HG02870 (cell line): ENCODE measurements at regions not wholly inside any gene's neighbourhood (a gene's known extent, or its start where the extent isn't known, plus 50 kb on each side); places are given as distances from the start of the nearest gene placed in this dataset.

Experiments
- ATAC-seq: cut with Tn5 transposase; IDR thresholded peaks from one replicate; pipeline ENCODE4 v1.9.1; 2021; ENCODE audit warnings: mild to moderate bottlenecking, moderate library complexity; ENCODE audit not compliant: unreplicated experiment

GRCh38 chr9:10961883-10962282 is 349.1 kb upstream of the PTPRD start:
- no peak for ATAC-seq

DNA sequence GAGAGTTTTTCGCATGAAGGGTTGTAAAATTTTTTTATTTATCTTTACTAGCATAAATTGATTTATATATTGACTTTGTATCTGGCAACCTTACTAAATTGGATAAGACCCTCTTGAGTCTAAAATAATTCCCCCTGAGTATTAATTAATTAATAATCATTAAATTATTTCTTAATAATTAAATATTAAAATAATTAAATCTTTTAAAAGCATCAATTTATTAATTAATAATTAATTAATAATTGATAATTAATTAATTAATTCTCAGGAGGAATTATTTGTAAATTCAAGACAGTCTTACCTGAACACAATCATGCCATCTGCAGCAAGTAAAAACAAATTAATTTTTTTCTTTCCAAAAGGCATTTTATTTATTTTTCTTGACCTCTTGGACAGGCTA is 370.4 kb upstream of the PTPRD start:
- no peak for ATAC-seq

DNA sequence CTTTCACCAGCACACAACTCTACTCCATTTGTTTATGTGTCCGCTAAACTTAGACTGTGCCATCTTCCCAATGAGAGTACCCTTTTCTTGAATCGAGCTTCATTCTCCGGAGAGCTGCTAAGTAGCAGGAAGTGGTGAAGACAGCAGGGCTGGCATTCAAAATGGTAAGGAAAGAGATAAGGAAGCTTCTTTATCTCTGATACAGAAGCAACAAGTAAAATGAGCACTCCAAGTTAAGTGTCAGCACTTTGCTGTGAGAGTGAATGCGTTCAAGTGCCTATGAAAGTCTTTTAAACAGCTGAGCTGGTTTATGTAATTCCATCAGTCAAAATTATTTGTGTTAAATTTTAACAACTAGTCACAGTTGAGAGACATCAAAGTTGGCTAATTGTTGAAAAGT is 386.8 kb upstream of the PTPRD start:
- no peak for ATAC-seq

DNA sequence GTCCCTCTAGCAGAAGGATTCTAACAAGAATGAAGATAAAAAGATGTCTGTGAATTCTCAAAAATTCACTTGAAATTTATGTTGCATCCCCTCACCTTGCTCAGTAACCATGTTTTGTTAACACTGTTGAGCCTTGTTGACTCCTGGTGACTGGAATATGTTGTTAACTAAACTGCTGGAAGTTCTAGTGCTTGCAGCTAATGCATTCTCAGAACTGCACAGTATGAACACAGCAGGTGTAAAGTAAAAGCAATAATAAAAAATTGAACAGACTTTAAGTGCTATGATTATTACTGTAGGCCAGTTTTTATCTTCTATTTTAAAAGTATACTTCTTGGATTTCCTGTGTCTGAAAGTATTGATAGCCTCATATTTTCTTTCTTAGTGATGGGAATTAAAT is 388.7 kb upstream of the PTPRD start:
- no peak for ATAC-seq

DNA sequence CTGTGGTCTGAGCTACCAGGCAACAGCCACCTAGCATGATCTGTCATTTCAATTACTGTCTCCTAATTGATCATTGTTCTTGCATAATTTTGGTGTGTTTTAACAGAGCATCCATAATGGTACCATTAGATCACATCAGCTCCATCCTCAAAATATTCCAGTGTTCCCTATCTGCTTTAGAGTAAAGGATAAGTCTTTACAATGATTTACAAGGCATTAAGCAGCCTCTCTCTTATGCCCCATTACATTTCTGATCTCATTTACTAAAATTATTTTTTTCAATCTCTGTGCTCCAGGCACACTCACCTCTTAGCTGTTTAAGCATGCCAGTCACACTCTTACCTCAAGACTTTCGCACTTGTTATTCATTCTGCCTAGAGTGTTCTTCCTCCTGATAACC is 389.9 kb upstream of the PTPRD start:
- ATAC-seq: no peak

DNA sequence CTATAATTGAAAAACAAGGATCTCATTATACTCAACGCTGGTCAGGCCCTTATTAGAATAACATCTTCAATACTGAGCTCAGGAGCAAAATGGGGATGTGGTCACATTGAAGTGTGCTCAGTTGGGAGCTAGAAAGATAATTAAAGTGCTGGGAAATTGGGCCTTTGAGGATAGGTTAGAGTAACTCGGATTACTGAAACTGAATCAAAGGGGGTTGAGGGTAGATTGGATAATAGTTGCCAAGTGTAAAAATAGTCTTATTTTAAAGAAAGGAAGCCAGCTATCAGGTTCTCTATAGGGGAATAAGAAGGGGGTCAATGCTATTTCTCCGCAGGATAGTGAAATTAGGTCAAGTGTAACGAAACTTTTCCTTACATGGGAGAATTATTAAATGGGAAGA is 391.0 kb upstream of the PTPRD start:
- no peak for ATAC-seq

- ATAC-seq: no peak
Measured at GRCh38 chr9:11011696-11012095, 398.9 kb upstream of the PTPRD start.

GRCh38 chr9:11016081-11016480 is 403.3 kb upstream of the PTPRD start:
- ATAC-seq: no peak

DNA sequence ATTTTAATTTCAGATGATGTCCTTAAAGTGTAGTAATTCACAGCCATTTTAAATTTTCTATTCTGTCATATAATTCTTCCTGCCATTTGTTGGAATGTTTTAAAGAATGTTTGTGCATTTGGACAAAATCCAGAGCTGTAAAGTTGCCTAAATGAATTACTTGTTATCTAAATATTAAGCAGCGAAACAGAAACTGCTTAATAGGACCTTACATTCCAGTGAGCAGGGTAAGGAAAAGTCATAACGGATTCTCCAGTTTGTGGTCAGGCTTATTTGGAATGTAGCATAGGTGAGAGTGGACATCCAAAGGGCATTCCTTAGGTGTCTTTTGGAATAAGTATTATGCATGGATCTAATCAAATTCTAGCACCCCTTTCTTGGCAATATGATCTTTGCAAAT is 410.4 kb upstream of the PTPRD start:
- no peak for ATAC-seq

GRCh38 chr9:11025775-11026174 is 413.0 kb upstream of the PTPRD start:
- ATAC-seq: no peak

GRCh38 chr9:11038366-11038765 is 425.6 kb upstream of the PTPRD start:
- ATAC-seq: no peak

- no peak for ATAC-seq
Measured at GRCh38 chr9:11039006-11039405, 426.2 kb upstream of the PTPRD start.

DNA sequence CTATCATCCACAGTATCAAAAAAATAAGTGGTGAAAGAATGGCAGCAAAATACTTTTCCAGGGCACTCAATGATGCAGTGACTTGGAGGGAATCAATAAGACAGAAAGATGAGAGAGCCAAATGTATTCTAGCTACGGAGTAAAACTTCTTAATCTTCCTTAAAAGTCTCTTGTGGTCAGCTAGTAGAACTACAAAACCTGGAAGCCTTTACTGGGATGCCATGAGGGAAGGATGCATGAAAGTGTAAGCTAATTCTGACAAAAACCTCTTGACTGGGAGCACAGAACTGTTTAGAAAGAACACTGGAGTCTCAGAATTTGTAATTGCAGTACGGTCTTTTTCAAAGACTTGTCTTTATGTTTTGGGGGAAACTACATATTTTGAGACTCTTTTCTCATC is 432.8 kb upstream of the PTPRD start:
- ATAC-seq: no peak

GRCh38 chr9:11063263-11063662 is 450.5 kb upstream of the PTPRD start:
- ATAC-seq: no peak

- ATAC-seq: no peak
Measured at GRCh38 chr9:11064909-11065308, 452.1 kb upstream of the PTPRD start.

- ATAC-seq: no peak
Measured at GRCh38 chr9:11072176-11072575, 459.4 kb upstream of the PTPRD start.

DNA sequence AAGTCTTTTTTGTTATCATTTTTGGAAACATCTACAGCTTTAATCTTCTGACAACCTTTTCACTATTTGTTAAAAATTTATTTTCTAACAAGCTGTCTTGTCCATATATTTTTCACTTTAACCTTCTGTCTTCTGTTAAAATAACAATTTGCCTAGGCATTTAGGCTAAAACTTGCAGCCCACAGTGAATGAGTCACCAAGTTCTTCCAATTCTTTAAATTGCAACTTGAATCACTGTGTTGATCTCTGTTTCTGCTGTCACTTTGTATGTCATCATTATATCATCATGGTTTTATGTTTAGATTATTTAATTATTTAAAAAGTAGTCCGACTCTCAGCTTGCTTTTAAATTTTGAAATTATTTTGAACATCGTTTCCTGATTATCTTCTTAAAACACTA is 473.8 kb upstream of the PTPRD start:
- no peak for ATAC-seq

DNA sequence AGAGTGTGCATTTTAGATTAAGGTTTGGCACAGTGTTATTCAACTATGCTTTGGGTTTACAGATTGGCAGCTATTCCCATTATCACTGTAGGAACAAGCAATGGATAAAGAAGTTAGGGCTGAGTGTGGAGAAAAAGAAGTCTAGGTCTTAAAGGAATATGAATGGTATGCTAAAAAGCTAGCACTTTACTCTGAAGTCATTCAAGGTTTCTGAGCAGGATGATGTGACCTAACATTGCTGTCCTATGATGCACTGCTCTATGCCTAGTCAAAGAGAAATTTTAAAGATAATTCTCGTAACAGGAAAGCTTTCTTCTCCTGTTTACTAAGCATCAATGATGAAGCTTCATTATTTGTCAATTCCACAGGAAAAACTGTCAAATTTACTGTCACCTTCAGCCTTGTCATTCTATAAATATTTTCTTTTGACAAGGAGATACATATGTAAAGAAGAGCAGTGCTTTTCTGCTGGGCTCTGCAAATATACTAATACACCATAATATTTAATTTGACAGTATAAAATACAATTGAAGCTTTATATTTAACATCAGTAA is 476.1 kb upstream of the PTPRD start:
- ATAC-seq: no peak

DNA sequence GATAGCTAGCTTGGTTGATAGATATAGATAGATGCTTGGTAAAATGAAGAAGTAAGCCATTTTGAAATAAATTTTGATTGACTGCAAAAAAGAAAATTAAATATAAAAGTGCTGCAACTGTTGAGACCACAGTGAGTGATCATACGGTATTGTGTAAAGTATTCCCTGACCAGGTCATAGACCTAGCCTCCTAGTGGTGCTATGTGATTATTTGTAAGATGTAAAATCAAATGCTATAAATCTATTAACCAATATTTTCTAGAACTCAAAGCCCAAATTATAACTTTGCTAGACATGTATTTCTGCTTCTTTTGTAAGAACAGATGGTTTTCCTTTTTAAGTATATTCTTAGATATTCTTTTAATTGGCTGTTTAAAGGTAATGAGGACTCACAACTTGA is 480.2 kb upstream of the PTPRD start:
- no peak for ATAC-seq

DNA sequence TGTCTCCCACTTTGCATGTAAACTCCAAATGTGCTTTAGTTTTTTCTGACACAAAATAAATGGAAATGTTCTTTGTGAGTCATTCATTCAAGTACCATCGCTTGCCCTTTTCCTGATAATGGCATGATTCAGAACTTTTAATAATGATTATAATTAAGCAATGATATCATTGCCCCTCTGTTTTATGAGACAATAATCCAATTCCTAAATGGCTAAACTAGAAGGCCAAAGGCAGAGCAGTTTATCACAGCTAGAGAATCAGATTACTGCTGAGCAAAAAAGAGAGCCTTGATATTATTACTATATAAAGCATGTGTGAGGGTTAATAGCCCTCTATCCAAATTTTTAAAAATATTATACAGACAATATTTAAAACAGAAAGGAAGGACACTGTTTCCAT is 484.2 kb upstream of the PTPRD start:
- ATAC-seq: no peak

- ATAC-seq: no peak
Measured at GRCh38 chr9:11103525-11103924, 490.7 kb upstream of the PTPRD start.

DNA sequence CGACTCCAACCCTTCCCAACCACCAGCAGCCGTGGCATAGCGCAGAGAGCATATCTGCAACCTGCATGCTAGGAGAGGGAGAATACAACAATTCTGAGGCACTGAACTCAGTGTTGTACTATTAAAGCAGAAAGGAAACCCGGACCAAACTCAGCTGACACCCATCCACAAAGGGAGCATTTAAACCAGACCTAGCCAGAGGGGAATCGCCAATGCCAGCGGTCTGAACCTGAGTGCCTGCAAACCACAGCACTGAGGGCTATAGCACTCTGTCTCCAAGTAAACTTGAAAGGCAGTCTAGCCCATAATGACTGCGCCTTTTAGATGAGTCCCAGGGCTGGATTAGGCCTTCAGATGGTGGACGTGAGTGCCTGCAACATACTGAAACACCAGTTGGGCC is 494.4 kb upstream of the PTPRD start:
- ATAC-seq: no peak

- no peak for ATAC-seq
Measured at GRCh38 chr9:11128156-11128555, 515.4 kb upstream of the PTPRD start.

GRCh38 chr9:11135851-11136250 is 523.0 kb upstream of the PTPRD start:
- no peak for ATAC-seq
